Astrocyte of the spinal cord (primary cell): ENCODE measurements at regions not wholly inside any gene's neighbourhood (a gene's known extent, or its start where the extent isn't known, plus 50 kb on each side); places are given as distances from the start of the nearest gene placed in this dataset.

Experiments
- DNase-seq: peaks from one replicate; pipeline ENCODE4 v3.0.0; 2011; ENCODE audit warnings: low read depth, low spot score
- H3K4me3 ChIP-seq: 2 replicates; pipeline ENCODE4 v1.5.1; 2011; ENCODE audit warnings: low read depth, mild to moderate bottlenecking, low read length, moderate library complexity
- CTCF ChIP-seq: IDR thresholded peaks from 2 replicates; pipeline ENCODE4 v1.5.1; 2012; ENCODE audit warnings: low read depth, mild to moderate bottlenecking, low read length, inconsistent platforms
- in situ Hi-C: cut with HindIII; loops from 2 replicates; pipeline ENCODE4 v1.10.0; 2017; ENCODE audit warnings: low sequenced_read_pairs

- H3K4me3 ChIP-seq, result no peak overlapping the region
- in situ Hi-C loops, result no loop called here
- no peak for TF ChIP-seq CTCF
- no peak for DNase-seq
Observed at GRCh38 chr14:82725213-82725612, 1191.6 kb upstream of the SEL1L start.

GRCh38 chr14:82731526-82731925 lies 1197.9 kb upstream of the SEL1L start:
- in situ Hi-C loops, result no loop called here

GRCh38 chr14:82740547-82740946 lies 1206.9 kb upstream of the SEL1L start:
- H3K4me3 ChIP-seq, result no peak overlapping the region
- in situ Hi-C loops, result no loop called here
- no peak for DNase-seq
- no peak for TF ChIP-seq CTCF

More at GRCh38 chr14:82731526-82731925, 1197.9 kb upstream of the SEL1L start:
- DNase-seq, result no peak
- TF ChIP-seq CTCF, result no peak
- H3K4me3 ChIP-seq, result no peak overlapping the region

GRCh38 chr14:82755476-82755875 lies 1221.8 kb upstream of the SEL1L start:
- H3K4me3 ChIP-seq, result no peak overlapping the region
- TF ChIP-seq CTCF, result no peak
- DNase-seq, result no peak
- in situ Hi-C loops, result no loop called here

GRCh38 chr14:82755923-82756322 lies 1222.3 kb upstream of the SEL1L start:
- no peak for DNase-seq
- in situ Hi-C loops, result no loop called here
- TF ChIP-seq CTCF, result no peak
- no peak overlapping the region for H3K4me3 ChIP-seq

- in situ Hi-C loops, result no loop called here
Observed at GRCh38 chr14:82757776-82758175, 1224.1 kb upstream of the SEL1L start.

More at GRCh38 chr14:82757776-82758175, 1224.1 kb upstream of the SEL1L start:
- no peak overlapping the region for H3K4me3 ChIP-seq
- TF ChIP-seq CTCF, result no peak
- no peak for DNase-seq
